ENCODE measurements at regions not wholly inside any gene's neighbourhood (a gene's known extent, or its start where the extent isn't known, plus 50 kb on each side); places are given as distances from the start of the nearest gene placed in this dataset.
"Not testable (repeated sequence)": the region's sequence is repeated elsewhere in the genome, so short reads cannot be mapped to it uniquely, and the experiment has no call there.

GRCh38 chr1:87428883-87429282 lies 100.2 kb downstream of the LMO4 start:
- H3K27ac ChIP-seq: no peak overlapping the region
- no peak overlapping the region for H3K4me3 ChIP-seq
- WGBS, 2 donors: 85 to 91% methylated on average over 8 of the region's 8 CpGs

GRCh38 chr1:87432685-87433084 lies 104.0 kb downstream of the LMO4 start:
- Histone ChIP-seq H3K9me3 (no peaks in the 10 kb centered on the region), H3K4me3 (no peak overlapping the region), H3K4me1 (peaks cover 0 to 56% (median 0%) of the 10 kb centered on the region in 3 donors), H3K27me3 (no peaks in the 10 kb centered on the region), H3K36me3 (no peaks in the 10 kb centered on the region), H3K27ac (peak overlapping the region in 1 of 4 donors; percentile 54)
- no peak for DNase-seq
- TF ChIP-seq POLR2A (IDR thresholded peaks at IDR 0.05) (no peak), CTCF (IDR thresholded peaks at IDR 0.05) (no peak)
- WGBS, 2 donors: 32 to 81% methylated on average over 3 of the region's 3 CpGs
- intact Hi-C loops (cut with DNase I): no loop called here

More at GRCh38 chr1:87428883-87429282, 100.2 kb downstream of the LMO4 start:
- no peak for TF ChIP-seq CTCF (IDR thresholded peaks at IDR 0.05)
- TF ChIP-seq POLR2A (IDR thresholded peaks at IDR 0.05): no peak
- no peak for DNase-seq
- H3K36me3 ChIP-seq: no peaks in the 10 kb centered on the region
- intact Hi-C loops (cut with DNase I): no loop called here
- no peaks in the 10 kb centered on the region for H3K9me3 ChIP-seq
- peaks cover 0 to 29% (median 0%) of the 10 kb centered on the region in 3 donors for H3K4me1 ChIP-seq
- no peaks in the 10 kb centered on the region for H3K27me3 ChIP-seq

- peak overlapping the region in 2 of 4 donors; percentile 27 to 54 for H3K27ac ChIP-seq
- DNase-seq; H3K4me3 ChIP-seq; intact Hi-C loops (cut with DNase I); H3K9me3 ChIP-seq; H3K36me3 ChIP-seq; H3K27me3 ChIP-seq: not testable (repeated sequence)
- H3K4me1 ChIP-seq: peaks cover 0 to 60% (median 0%) of the 10 kb centered on the region in 3 donors
- 16 to 31% methylated on average over 2 of the region's 2 CpGs for WGBS, 2 donors
These were observed 104.4 kb downstream of the LMO4 start for GRCh38 chr1:87433101-87433500.

- no peak for DNase-seq
- Histone ChIP-seq H3K27me3 (no peaks in the 10 kb centered on the region), H3K4me3 (no peak overlapping the region), H3K9me3 (no peaks in the 10 kb centered on the region), H3K36me3 (no peaks in the 10 kb centered on the region), H3K4me1 (peaks cover 0 to 60% (median 0%) of the 10 kb centered on the region in 3 donors), H3K27ac (peak overlapping the region in 2 of 4 donors; percentile 4 to 57)
- TF ChIP-seq POLR2A (IDR thresholded peaks at IDR 0.05) (no peak), CTCF (IDR thresholded peaks at IDR 0.05) (no peak)
- 53 to 76% methylated on average over 8 of the region's 8 CpGs for WGBS, 2 donors
- intact Hi-C loops (cut with DNase I): no loop called here
These were observed 106.8 kb downstream of the LMO4 start for GRCh38 chr1:87435484-87435883.

- H3K27ac ChIP-seq: peak overlapping the region in 3 of 4 donors; percentile 4 to 57 (median 41)
- DNase-seq; H3K36me3 ChIP-seq; H3K4me3 ChIP-seq; intact Hi-C loops (cut with DNase I); H3K9me3 ChIP-seq; H3K27me3 ChIP-seq: not testable (repeated sequence)
- 46 to 68% methylated on average over 8 of the region's 8 CpGs for WGBS, 2 donors
- peaks cover 0 to 60% (median 0%) of the 10 kb centered on the region in 3 donors for H3K4me1 ChIP-seq
These were observed 107.4 kb downstream of the LMO4 start for GRCh38 chr1:87436115-87436514.

GRCh38 chr1:87436534-87436933 lies 107.9 kb downstream of the LMO4 start:
- Histone ChIP-seq H3K27me3 (no peaks in the 10 kb centered on the region), H3K36me3 (no peaks in the 10 kb centered on the region), H3K4me3 (no peak overlapping the region), H3K9me3 (no peaks in the 10 kb centered on the region), H3K4me1 (peaks cover 0 to 60% (median 0%) of the 10 kb centered on the region in 3 donors), H3K27ac (peak overlapping the region in 2 of 4 donors; percentile 39 to 57)
- DNase-seq: no peak
- TF ChIP-seq CTCF (IDR thresholded peaks at IDR 0.05): no peak
- no peak for TF ChIP-seq POLR2A (IDR thresholded peaks at IDR 0.05)
- intact Hi-C loops (cut with DNase I): no loop called here
- WGBS, 2 donors: 32 to 49% methylated on average over 4 of the region's 4 CpGs
